ENCODE measurements at regions not wholly inside any gene's neighbourhood (a gene's known extent, or its start where the extent isn't known, plus 50 kb on each side); places are given as distances from the start of the nearest gene placed in this dataset.

- H3K4me3 ChIP-seq: no peak overlapping the region
- H3K4me1 ChIP-seq: no peaks in the 10 kb centered on the region
- no peaks in the 10 kb centered on the region for H3K27me3 ChIP-seq
- TF ChIP-seq CTCF (IDR thresholded peaks at IDR 0.05) (no peak), POLR2A (IDR thresholded peaks at IDR 0.05) (no peak)
- H3K9me3 ChIP-seq: peaks cover 0 to 3% of the 10 kb centered on the region in 2 donors
- no peak overlapping the region for H3K27ac ChIP-seq
- H3K36me3 ChIP-seq: no peaks in the 10 kb centered on the region
- no peak for DNase-seq
- intact Hi-C loops (cut with DNase I; ENCODE audit: low total_unique reads): no loop called here
Observed at GRCh38 chr13:20303636-20304035, 71.5 kb upstream of the GJB6 start.

- TF ChIP-seq POLR2A (IDR thresholded peaks at IDR 0.05) (no peak), CTCF (IDR thresholded peaks at IDR 0.05) (no peak)
- DNase-seq: no peak
- Histone ChIP-seq H3K4me1 (no peaks in the 10 kb centered on the region), H3K27me3 (no peaks in the 10 kb centered on the region), H3K27ac (no peak overlapping the region), H3K4me3 (peak overlapping the region in 1 of 2 donors; percentile 5), H3K36me3 (no peaks in the 10 kb centered on the region), H3K9me3 (no peaks in the 10 kb centered on the region)
- intact Hi-C loops (cut with DNase I; ENCODE audit: low total_unique reads): no loop called here
Observed at GRCh38 chr13:20301403-20302071, 69.4 kb upstream of the GJB6 start.

- Histone ChIP-seq H3K36me3 (no peaks in the 10 kb centered on the region), H3K9me3 (no peaks in the 10 kb centered on the region), H3K27me3 (no peaks in the 10 kb centered on the region), H3K27ac (no peak overlapping the region), H3K4me1 (no peaks in the 10 kb centered on the region), H3K4me3 (peak overlapping the region in 1 of 2 donors; percentile 5)
- no peak for DNase-seq
- TF ChIP-seq CTCF (IDR thresholded peaks at IDR 0.05) (no peak), POLR2A (IDR thresholded peaks at IDR 0.05) (no peak)
- intact Hi-C loops (cut with DNase I; ENCODE audit: low total_unique reads): no loop called here
Observed at GRCh38 chr13:20301015-20301402, 68.9 kb upstream of the GJB6 start.

GRCh38 chr13:20297181-20297580 lies 65.1 kb upstream of the GJB6 start:
- TF ChIP-seq POLR2A (IDR thresholded peaks at IDR 0.05): no peak
- no peak for TF ChIP-seq CTCF (IDR thresholded peaks at IDR 0.05)
- Histone ChIP-seq H3K27me3 (no peaks in the 10 kb centered on the region), H3K4me1 (no peaks in the 10 kb centered on the region), H3K4me3 (no peak overlapping the region), H3K27ac (no peak overlapping the region), H3K36me3 (no peaks in the 10 kb centered on the region), H3K9me3 (no peaks in the 10 kb centered on the region)
- no peak for DNase-seq
- intact Hi-C loops (cut with DNase I; ENCODE audit: low total_unique reads): no loop called here

- Histone ChIP-seq H3K9me3 (no peaks in the 10 kb centered on the region), H3K4me3 (no peak overlapping the region), H3K4me1 (no peaks in the 10 kb centered on the region), H3K27me3 (no peaks in the 10 kb centered on the region), H3K36me3 (no peaks in the 10 kb centered on the region), H3K27ac (no peak overlapping the region)
- intact Hi-C loops (cut with DNase I; ENCODE audit: low total_unique reads): no loop called here
- TF ChIP-seq POLR2A (IDR thresholded peaks at IDR 0.05) (no peak), CTCF (IDR thresholded peaks at IDR 0.05) (no peak)
- no peak for DNase-seq
Observed at GRCh38 chr13:20295956-20296355, 63.8 kb upstream of the GJB6 start.

Data from uterus (tissue), 3 donors.